ENCODE measurements at regions not wholly inside any gene's neighbourhood (a gene's known extent, or its start where the extent isn't known, plus 50 kb on each side); places are given as distances from the start of the nearest gene placed in this dataset.

GRCh38 chr13:28601581-28601980, 57.3 kb upstream of the POMP start (continued):
- TF ChIP-seq FOSL1 (IDR thresholded peaks at IDR 0.05; ENCODE audit: insufficient read depth, low read depth, low read length) (no peak), SP4 (IDR thresholded peaks at IDR 0.05; ENCODE audit: low read length) (no peak), CHD7 (IDR thresholded peaks at IDR 0.05; ENCODE audit: insufficient replicate concordance, low read length) (no peak), KDM5A (IDR thresholded peaks at IDR 0.05; ENCODE audit: low read length) (no peak), BCL11A (IDR thresholded peaks at IDR 0.05; ENCODE audit: low read depth in 2 of 2, low read length in 2 of 2) (no peak)
